Astrocyte (in vitro differentiated cells and primary cell): ENCODE measurements at regions not wholly inside any gene's neighbourhood (a gene's known extent, or its start where the extent isn't known, plus 50 kb on each side); places are given as distances from the start of the nearest gene placed in this dataset.

Experiments used
- EZH2 ChIP-seq: IDR thresholded peaks from 2 replicates; pipeline ENCODE4 v1.6.1; 2012; ENCODE audit warnings: mild to moderate bottlenecking, low read length, inconsistent platforms; ENCODE audit not compliant: insufficient read depth
- TF ChIP-seq, protein P1 (sequence below): IDR thresholded peaks from 2 replicates; pipeline ENCODE4 v1.5.1; 2011; ENCODE audit warnings: low read depth, mild to moderate bottlenecking, inconsistent platforms, low read length, moderate library complexity; ENCODE audit not compliant: insufficient read depth

DNA sequence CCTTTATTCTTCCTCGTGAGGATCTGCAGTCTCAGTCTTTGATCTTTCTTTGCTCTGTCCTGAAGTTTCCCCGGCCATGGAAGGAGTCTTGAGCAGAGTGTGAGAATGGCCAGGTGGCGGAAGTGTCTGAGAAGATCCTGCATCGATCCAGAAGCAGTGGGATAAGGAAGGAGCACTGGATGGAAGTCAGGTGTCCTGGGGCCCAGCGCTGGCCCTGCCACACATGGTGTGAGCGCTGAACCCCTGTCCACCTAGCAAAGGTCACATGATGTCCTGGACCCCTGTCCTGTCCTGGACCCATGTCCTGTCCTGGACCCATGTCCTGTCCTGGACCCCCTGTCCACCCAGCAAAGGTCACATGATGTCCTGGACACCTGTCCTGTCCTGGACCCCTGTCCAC, 111.8 kb upstream of the MED13L start:
- TF ChIP-seq, protein P1, sequence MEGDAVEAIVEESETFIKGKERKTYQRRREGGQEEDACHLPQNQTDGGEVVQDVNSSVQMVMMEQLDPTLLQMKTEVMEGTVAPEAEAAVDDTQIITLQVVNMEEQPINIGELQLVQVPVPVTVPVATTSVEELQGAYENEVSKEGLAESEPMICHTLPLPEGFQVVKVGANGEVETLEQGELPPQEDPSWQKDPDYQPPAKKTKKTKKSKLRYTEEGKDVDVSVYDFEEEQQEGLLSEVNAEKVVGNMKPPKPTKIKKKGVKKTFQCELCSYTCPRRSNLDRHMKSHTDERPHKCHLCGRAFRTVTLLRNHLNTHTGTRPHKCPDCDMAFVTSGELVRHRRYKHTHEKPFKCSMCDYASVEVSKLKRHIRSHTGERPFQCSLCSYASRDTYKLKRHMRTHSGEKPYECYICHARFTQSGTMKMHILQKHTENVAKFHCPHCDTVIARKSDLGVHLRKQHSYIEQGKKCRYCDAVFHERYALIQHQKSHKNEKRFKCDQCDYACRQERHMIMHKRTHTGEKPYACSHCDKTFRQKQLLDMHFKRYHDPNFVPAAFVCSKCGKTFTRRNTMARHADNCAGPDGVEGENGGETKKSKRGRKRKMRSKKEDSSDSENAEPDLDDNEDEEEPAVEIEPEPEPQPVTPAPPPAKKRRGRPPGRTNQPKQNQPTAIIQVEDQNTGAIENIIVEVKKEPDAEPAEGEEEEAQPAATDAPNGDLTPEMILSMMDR = no peak
- TF ChIP-seq EZH2 = no peak
